OCI-LY7 (cell line): ENCODE measurements at regions not wholly inside any gene's neighbourhood (a gene's known extent, or its start where the extent isn't known, plus 50 kb on each side); places are given as distances from the start of the nearest gene placed in this dataset.

Experiments
- EZH2phosphoT487 ChIP-seq: fragments of 200-600 bp; sonication (generic); IDR thresholded peaks from 2 replicates; pipeline ENCODE4 v1.6.1; 2018; ENCODE audit warnings: low read depth, borderline replicate concordance, mild to moderate bottlenecking, mixed run types, antibody characterized with exemption, low read length, moderate library complexity, mixed read lengths
- TF ChIP-seq, protein P1 (sequence below): fragments of 200-600 bp; sonication (generic); conservative IDR thresholded peaks from 2 replicates; pipeline ENCODE4 v1.5.1; 2014; ENCODE audit warnings: mild to moderate bottlenecking, antibody characterized with exemption, low read length, moderate library complexity, mixed read lengths

DNA sequence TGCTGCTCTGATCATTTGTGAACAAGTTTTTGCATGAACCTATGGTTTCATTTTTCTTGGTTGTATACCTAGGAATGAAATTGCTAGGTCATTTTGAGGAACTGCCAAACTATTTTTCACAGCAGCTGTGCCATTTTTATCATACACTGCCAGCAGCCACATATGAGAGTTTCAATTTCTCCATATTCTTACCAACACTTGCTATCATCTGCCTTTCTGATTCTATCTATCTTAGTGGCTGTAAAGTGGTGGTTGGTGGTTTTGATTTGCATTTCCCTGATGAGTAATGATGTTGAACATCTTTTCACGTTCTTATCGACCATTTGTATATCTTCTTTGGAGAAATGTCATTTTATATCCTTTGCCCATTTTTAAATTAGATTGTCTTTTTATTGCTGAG is 146.1 kb downstream of the C12orf75 start:
- TF ChIP-seq, protein P1, sequence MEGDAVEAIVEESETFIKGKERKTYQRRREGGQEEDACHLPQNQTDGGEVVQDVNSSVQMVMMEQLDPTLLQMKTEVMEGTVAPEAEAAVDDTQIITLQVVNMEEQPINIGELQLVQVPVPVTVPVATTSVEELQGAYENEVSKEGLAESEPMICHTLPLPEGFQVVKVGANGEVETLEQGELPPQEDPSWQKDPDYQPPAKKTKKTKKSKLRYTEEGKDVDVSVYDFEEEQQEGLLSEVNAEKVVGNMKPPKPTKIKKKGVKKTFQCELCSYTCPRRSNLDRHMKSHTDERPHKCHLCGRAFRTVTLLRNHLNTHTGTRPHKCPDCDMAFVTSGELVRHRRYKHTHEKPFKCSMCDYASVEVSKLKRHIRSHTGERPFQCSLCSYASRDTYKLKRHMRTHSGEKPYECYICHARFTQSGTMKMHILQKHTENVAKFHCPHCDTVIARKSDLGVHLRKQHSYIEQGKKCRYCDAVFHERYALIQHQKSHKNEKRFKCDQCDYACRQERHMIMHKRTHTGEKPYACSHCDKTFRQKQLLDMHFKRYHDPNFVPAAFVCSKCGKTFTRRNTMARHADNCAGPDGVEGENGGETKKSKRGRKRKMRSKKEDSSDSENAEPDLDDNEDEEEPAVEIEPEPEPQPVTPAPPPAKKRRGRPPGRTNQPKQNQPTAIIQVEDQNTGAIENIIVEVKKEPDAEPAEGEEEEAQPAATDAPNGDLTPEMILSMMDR, result no peak
- no peak for TF ChIP-seq EZH2phosphoT487
